ENCODE measurements at regions not wholly inside any gene's neighbourhood (a gene's known extent, or its start where the extent isn't known, plus 50 kb on each side); places are given as distances from the start of the nearest gene placed in this dataset.

DNA sequence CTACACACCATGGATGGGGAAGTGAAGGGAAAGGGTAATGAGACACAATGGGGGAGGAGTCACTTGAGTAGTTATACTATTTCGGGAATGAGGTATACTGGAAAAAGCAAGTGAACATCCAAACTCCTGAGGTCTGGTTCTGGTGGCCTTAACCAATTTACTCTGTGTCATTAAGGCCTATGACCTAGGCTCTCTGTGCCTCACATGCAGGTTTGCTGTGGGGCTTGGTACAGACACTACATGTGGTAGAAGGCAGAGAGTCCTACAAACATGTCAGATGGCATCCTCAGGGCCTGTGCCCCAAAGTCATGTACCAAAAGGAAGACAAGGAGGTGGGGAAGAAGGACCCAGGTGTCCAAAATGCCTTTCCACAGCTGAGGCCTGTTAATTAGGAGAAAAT, 98.9 kb downstream of the TRIM29 start:
- H3K27ac ChIP-seq (ENCODE audit: low read length): no peak overlapping the region
- H3K4me2 ChIP-seq (ENCODE audit: low read length): no peak overlapping the region
- H3K79me2 ChIP-seq (replicated peaks; ENCODE audit: insufficient read depth, low read length): no peaks in the 10 kb centered on the region
- no peak overlapping the region for H3K9ac ChIP-seq (ENCODE audit: low read length)
- no peaks in the 10 kb centered on the region for H3K9me3 ChIP-seq (ENCODE audit: low read length)
- H3F3A ChIP-seq (ENCODE audit: insufficient read depth, low read length, poor library complexity, severe bottlenecking): no peaks in the 10 kb centered on the region
- no peaks in the 10 kb centered on the region for H3K27me3 ChIP-seq (ENCODE audit: insufficient read depth, low read depth, low read length)
- H3K4me3 ChIP-seq (ENCODE audit: low read length): no peak overlapping the region
- TF ChIP-seq SMC3 (conservative IDR thresholded peaks at IDR 0.05; ENCODE audit: poor library complexity) (no peak), POLR2AphosphoS5 (IDR thresholded peaks at IDR 0.05) (no peak), MXI1 (conservative IDR thresholded peaks at IDR 0.05; ENCODE audit: poor library complexity, severe bottlenecking) (no peak), EZH2 (IDR thresholded peaks at IDR 0.05; ENCODE audit: borderline replicate concordance, insufficient read depth, low read length, poor library complexity, severe bottlenecking) (no peak), EP300 (conservative IDR thresholded peaks at IDR 0.05; ENCODE audit: poor library complexity, severe bottlenecking) (no peak), RAD21 (conservative IDR thresholded peaks at IDR 0.05) (no peak), TAF1 (IDR thresholded peaks at IDR 0.05; ENCODE audit: low read depth) (no peak)
- TF ChIP-seq, protein P1, sequence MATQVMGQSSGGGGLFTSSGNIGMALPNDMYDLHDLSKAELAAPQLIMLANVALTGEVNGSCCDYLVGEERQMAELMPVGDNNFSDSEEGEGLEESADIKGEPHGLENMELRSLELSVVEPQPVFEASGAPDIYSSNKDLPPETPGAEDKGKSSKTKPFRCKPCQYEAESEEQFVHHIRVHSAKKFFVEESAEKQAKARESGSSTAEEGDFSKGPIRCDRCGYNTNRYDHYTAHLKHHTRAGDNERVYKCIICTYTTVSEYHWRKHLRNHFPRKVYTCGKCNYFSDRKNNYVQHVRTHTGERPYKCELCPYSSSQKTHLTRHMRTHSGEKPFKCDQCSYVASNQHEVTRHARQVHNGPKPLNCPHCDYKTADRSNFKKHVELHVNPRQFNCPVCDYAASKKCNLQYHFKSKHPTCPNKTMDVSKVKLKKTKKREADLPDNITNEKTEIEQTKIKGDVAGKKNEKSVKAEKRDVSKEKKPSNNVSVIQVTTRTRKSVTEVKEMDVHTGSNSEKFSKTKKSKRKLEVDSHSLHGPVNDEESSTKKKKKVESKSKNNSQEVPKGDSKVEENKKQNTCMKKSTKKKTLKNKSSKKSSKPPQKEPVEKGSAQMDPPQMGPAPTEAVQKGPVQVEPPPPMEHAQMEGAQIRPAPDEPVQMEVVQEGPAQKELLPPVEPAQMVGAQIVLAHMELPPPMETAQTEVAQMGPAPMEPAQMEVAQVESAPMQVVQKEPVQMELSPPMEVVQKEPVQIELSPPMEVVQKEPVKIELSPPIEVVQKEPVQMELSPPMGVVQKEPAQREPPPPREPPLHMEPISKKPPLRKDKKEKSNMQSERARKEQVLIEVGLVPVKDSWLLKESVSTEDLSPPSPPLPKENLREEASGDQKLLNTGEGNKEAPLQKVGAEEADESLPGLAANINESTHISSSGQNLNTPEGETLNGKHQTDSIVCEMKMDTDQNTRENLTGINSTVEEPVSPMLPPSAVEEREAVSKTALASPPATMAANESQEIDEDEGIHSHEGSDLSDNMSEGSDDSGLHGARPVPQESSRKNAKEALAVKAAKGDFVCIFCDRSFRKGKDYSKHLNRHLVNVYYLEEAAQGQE (IDR thresholded peaks at IDR 0.05; ENCODE audit: borderline replicate concordance): no peak
- TF ChIP-seq, protein P2, sequence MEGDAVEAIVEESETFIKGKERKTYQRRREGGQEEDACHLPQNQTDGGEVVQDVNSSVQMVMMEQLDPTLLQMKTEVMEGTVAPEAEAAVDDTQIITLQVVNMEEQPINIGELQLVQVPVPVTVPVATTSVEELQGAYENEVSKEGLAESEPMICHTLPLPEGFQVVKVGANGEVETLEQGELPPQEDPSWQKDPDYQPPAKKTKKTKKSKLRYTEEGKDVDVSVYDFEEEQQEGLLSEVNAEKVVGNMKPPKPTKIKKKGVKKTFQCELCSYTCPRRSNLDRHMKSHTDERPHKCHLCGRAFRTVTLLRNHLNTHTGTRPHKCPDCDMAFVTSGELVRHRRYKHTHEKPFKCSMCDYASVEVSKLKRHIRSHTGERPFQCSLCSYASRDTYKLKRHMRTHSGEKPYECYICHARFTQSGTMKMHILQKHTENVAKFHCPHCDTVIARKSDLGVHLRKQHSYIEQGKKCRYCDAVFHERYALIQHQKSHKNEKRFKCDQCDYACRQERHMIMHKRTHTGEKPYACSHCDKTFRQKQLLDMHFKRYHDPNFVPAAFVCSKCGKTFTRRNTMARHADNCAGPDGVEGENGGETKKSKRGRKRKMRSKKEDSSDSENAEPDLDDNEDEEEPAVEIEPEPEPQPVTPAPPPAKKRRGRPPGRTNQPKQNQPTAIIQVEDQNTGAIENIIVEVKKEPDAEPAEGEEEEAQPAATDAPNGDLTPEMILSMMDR (IDR thresholded peaks at IDR 0.05; ENCODE audit: poor library complexity, severe bottlenecking): no peak
- no peaks in the 10 kb centered on the region for H4K20me1 ChIP-seq (ENCODE audit: insufficient read depth)
- H3K9me2 ChIP-seq (ENCODE audit: insufficient read depth, low read length): no peaks in the 10 kb centered on the region
- H3K36me3 ChIP-seq (ENCODE audit: insufficient read depth, low read length): no peaks in the 10 kb centered on the region
- H2AFZ ChIP-seq (ENCODE audit: low read depth, low read length): no peak overlapping the region

DNA sequence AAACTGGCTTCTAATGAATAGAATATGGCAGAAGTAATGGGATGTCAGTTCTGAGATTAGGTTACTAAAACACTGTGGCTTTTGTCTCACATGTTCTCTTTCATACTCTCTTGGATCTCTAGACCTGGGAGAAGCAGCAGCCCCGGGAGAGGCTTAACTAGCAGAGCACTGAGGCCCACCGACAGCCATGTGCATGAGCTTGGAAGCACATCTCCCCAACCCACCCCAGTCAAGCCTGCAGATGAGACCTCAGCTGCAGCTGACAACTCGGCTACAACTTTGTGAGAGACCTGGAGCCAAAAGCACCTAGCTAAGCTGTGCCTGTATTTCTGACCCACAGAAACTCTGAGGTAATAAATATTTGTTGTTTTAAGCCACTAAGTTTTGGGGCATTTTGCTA, 100.8 kb downstream of the TRIM29 start:
- no peaks in the 10 kb centered on the region for H3K27me3 ChIP-seq (ENCODE audit: insufficient read depth, low read depth, low read length)
- TF ChIP-seq TAF1 (IDR thresholded peaks at IDR 0.05; ENCODE audit: low read depth): no peak
- no peak for TF ChIP-seq MXI1 (conservative IDR thresholded peaks at IDR 0.05; ENCODE audit: poor library complexity, severe bottlenecking)
- TF ChIP-seq POLR2AphosphoS5 (IDR thresholded peaks at IDR 0.05): no peak
- TF ChIP-seq EZH2 (IDR thresholded peaks at IDR 0.05; ENCODE audit: borderline replicate concordance, insufficient read depth, low read length, poor library complexity, severe bottlenecking): no peak
- TF ChIP-seq, protein P2 (IDR thresholded peaks at IDR 0.05; ENCODE audit: poor library complexity, severe bottlenecking): no peak
- no peak for TF ChIP-seq RAD21 (conservative IDR thresholded peaks at IDR 0.05)
- TF ChIP-seq SMC3 (conservative IDR thresholded peaks at IDR 0.05; ENCODE audit: poor library complexity): no peak
- TF ChIP-seq, protein P1 (IDR thresholded peaks at IDR 0.05; ENCODE audit: borderline replicate concordance): no peak
- TF ChIP-seq EP300 (conservative IDR thresholded peaks at IDR 0.05; ENCODE audit: poor library complexity, severe bottlenecking): no peak
- H3K4me3 ChIP-seq (ENCODE audit: low read length): no peak overlapping the region
- H3K9me3 ChIP-seq (ENCODE audit: low read length): no peaks in the 10 kb centered on the region
- H3K9ac ChIP-seq (ENCODE audit: low read length): no peak overlapping the region
- H3F3A ChIP-seq (ENCODE audit: insufficient read depth, low read length, poor library complexity, severe bottlenecking): no peaks in the 10 kb centered on the region
- H2AFZ ChIP-seq (ENCODE audit: low read depth, low read length): no peak overlapping the region
- H3K4me2 ChIP-seq (ENCODE audit: low read length): no peak overlapping the region
- no peaks in the 10 kb centered on the region for H3K36me3 ChIP-seq (ENCODE audit: insufficient read depth, low read length)
- no peaks in the 10 kb centered on the region for H4K20me1 ChIP-seq (ENCODE audit: insufficient read depth)
- no peaks in the 10 kb centered on the region for H3K79me2 ChIP-seq (replicated peaks; ENCODE audit: insufficient read depth, low read length)
- H3K9me2 ChIP-seq (ENCODE audit: insufficient read depth, low read length): no peaks in the 10 kb centered on the region
- H3K27ac ChIP-seq (ENCODE audit: low read length): no peak overlapping the region
